ENCODE measurements at regions not wholly inside any gene's neighbourhood (a gene's known extent, or its start where the extent isn't known, plus 50 kb on each side); places are given as distances from the start of the nearest gene placed in this dataset.
A peak's percentile ranks its signal among the peaks of the same experiment; 100 is the strongest.

- DNase-seq (ENCODE audit: low read depth), result no peak
These were observed 243.2 kb downstream of the CASP12 start for GRCh38 chr11:104655066-104655465.

DNA sequence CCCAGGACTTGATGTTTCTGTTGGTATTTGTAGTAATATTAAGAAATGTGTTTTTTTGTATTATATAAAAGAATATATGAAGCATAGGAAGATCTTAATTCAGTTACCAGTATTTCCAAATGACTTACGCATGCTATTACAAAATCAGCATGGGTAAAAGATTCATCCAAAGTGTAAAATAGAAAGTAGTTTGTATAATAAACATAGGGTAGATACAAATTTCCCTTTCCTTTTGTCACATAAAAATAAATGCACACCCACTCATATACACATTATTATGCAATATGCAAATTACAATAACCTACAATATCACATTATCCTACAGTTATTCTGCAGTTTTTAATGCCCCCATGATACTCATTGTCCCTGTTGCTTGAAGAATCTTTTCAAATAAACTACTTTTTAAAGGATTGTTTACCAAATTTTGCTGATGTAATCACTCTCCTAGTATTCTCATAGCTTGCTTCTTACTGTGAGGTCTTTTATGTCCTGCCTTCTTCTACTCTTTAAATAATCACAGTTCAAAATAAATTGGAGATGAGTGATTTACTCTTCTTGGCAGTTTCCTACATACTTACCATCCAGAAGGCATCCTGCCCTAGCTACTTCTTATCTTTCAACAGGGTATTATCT is 244.0 kb downstream of the CASP12 start:
- DNase-seq (ENCODE audit: low read depth), result no peak

DNA sequence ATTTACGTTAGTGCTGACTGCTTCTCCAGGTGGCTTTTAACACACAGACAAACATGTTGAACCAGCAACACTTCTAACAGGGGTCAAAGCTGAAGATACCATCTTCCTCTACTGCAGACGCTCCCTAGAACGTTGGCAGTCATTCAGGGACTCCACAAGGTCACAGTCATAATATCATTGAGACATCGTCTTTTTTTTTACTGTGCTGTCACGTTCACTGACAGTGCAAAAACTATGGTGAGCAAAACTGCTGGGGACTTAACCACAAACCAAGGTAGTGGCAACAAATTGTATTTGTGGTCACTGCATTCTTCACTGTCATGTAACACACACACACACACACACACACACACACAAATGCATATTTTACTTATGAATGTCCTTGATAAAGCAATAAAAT is 244.9 kb downstream of the CASP12 start:
- DNase-seq (ENCODE audit: low read depth), result peak; percentile 0

GRCh38 chr11:104652996-104653395 is 245.3 kb downstream of the CASP12 start:
- no peak for DNase-seq (ENCODE audit: low read depth)

DNA sequence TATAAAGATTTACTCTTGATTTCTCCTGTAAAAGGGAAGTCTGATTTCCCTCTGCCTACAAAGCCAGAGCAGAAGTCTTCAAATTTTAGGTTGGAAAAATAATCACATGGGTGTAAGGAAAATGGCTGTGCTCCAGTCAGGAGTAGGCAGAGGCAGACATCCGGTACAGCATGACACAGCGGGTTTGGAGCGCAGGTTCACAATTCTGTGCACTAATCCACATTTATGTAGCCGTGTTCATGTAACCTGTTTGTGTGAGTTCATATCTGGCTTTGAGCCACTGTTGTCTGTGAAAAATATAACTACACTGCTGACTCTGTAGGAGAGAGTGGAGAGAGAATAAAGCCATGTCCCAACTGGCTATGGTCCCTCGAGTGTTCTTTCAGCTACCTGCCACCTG is 248.0 kb downstream of the CASP12 start:
- no peak for DNase-seq (ENCODE audit: low read depth)

- DNase-seq (ENCODE audit: low read depth), result no peak
These were observed 249.3 kb downstream of the CASP12 start for GRCh38 chr11:104649002-104649401.

DNA sequence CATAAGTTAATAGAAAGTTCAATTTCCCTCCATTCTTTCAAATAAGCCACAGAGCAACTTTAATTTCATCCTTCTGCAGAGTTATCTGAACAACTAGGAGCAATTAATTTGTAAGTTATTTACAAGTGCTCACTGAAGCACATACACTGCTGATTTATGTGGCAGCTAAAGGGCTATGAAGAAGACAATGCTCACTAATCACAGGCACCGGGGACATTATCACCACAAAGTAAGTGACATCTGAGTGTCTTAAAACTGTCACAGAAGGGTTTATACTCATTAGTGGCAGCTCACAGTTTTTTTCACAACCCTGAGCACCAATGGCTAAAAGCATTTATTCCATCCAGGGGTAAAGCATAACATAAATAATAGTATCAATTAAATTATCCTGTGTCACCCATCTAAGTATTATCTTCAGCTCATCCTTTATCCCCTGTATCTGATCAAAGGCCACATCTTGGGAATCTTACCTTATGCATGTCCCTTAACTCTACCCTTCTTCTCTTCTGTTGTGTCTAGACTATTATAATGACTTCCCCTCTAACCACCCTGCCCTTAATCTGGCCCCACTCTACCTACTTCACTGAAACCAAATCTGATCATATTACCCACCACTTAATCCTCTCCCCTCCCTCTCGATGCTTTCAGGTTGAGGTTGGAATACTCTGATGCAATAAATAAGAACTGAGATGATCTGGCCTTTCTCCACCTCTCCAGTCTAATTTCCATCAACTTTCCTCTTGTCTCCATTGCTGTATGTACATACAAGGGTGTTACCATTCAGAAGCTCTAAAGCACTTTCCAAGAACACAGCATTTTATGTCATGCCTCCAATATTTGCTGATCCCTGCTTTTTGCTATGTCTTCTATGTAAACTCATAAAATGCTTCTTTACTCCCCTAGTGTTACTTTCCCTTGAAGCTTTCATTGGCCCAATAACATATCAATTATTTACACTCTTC is 252.7 kb downstream of the CASP12 start:
- DNase-seq (ENCODE audit: low read depth), result no peak

- DNase-seq (ENCODE audit: low read depth), result no peak
These were observed 260.5 kb downstream of the CASP12 start for GRCh38 chr11:104637662-104638170.

GRCh38 chr11:104633226-104633625 is 265.0 kb downstream of the CASP12 start:
- DNase-seq (ENCODE audit: low read depth), result no peak

- DNase-seq (ENCODE audit: low read depth), result no peak
These were observed 267.9 kb downstream of the CASP12 start for GRCh38 chr11:104630352-104630751.

DNA sequence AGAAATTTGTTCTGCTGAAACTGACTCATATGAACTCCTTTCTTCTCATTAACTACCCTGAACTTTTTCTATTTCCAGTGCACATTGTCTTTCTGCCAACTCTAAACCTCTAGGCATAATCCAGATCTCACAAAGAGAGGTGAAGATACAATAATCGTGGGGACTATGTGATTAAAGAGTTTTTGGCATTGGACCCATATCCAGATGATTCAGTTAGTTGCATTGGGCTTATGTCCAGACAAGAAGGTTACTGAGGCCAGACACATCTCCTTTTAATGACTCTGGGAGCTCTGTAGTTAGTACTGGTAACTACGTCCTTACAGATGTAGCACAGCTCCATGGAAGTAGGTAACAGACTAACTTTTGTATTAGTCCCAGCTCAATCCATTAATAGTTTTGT is 273.0 kb downstream of the CASP12 start:
- DNase-seq (ENCODE audit: low read depth), result peak; percentile 1

- no peak for DNase-seq (ENCODE audit: low read depth)
These were observed 274.2 kb downstream of the CASP12 start for GRCh38 chr11:104624021-104624420.

DNA sequence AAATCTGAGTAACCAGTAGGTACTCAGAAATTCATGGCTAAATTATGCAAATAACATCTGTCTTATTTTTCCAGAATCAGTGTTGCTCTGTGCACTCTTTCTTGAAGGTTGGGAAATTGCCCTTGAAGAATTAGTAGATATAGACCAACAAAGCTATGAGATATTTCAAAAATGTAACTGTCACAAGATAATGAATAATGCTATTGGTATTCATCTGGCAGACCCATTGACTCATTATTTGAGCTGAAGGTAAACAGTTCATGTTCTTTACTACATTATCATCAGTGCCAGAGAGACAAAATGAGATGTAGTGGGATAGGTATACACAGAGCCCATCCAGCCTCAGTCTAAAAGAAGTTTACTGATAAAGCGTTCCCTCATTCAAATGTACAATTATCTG is 274.7 kb downstream of the CASP12 start:
- peak; percentile 12 for DNase-seq (ENCODE audit: low read depth)

- no peak for DNase-seq (ENCODE audit: low read depth)
These were observed 277.3 kb downstream of the CASP12 start for GRCh38 chr11:104620991-104621390.

DNA sequence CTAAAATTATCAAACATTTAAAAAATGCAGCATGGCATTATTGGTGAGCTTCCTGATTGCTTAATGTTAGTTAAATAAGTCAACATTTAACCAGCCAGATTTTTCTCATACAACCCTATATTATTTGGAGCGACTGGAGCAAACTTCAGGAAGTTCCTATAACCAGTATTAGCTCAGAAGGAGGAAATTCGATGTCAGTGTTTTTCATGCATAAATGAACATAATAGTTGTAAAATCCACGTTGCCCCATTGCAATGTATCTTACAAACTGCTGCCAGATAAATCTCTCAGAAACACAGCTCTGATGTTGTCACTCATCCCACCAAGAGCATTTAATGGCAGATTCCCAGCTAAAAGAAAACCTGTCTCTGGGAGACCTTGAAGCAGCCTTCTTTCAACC is 278.5 kb downstream of the CASP12 start:
- DNase-seq (ENCODE audit: low read depth), result no peak

- DNase-seq (ENCODE audit: low read depth), result no peak
These were observed 279.3 kb downstream of the CASP12 start for GRCh38 chr11:104618954-104619353.

DNA sequence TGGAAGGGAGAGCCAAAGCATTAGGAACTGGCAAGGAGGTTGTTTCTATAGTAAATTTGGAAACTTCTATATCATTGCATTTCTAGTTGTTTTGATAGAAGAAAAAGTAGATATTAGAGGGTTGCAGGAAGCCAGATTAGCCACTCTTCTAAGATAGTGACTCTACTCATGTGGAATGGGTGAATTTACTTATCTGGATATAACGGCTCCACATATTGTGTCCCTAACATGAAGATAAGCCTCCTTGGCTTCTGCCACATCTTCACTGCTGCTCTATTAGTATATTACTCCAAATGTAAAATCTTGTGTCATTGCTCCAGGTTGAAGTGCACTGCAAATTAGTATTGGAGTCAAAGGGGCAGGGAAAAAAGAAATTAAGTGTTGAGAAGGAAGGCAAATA is 283.3 kb downstream of the CASP12 start:
- no peak for DNase-seq (ENCODE audit: low read depth)

GRCh38 chr11:104614117-104614680 is 284.1 kb downstream of the CASP12 start:
- DNase-seq (ENCODE audit: low read depth), result no peak

GRCh38 chr11:104610635-104611034 is 287.6 kb downstream of the CASP12 start:
- no peak for DNase-seq (ENCODE audit: low read depth)

GRCh38 chr11:104609311-104610085 is 288.8 kb downstream of the CASP12 start:
- DNase-seq (ENCODE audit: low read depth), result peak; percentile 54

GRCh38 chr11:104602643-104603042 is 295.6 kb downstream of the CASP12 start:
- no peak for DNase-seq (ENCODE audit: low read depth)

All from EH (cell line).